GM12892 (cell line): ENCODE measurements at regions not wholly inside any gene's neighbourhood (a gene's known extent, or its start where the extent isn't known, plus 50 kb on each side); places are given as distances from the start of the nearest gene placed in this dataset.

ENCODE experiments used
- DNase-seq: peaks from one replicate; pipeline ENCODE4 v3.0.0; 2011; ENCODE audit not compliant: insufficient read length
- FAIRE-seq: peaks from 2 replicates; lab custom pipeline; 2011; peaks lifted over from hg19 to GRCh38; lab: Jason Lieb, UNC
- POLR2A ChIP-seq: IDR thresholded peaks from 2 replicates; pipeline ENCODE4 v1.6.1; 2011; ENCODE audit warnings: low read depth, low read length, control low read depth
- POLR2AphosphoS5 ChIP-seq: IDR thresholded peaks from 2 replicates; pipeline ENCODE4 v1.6.1; 2011; ENCODE audit warnings: low read depth, low read length, control low read depth
- TAF1 ChIP-seq: IDR thresholded peaks from 2 replicates; pipeline ENCODE4 v1.6.1; 2011; ENCODE audit warnings: low read depth, mild to moderate bottlenecking, control low read depth, low read length, borderline replicate concordance

DNA sequence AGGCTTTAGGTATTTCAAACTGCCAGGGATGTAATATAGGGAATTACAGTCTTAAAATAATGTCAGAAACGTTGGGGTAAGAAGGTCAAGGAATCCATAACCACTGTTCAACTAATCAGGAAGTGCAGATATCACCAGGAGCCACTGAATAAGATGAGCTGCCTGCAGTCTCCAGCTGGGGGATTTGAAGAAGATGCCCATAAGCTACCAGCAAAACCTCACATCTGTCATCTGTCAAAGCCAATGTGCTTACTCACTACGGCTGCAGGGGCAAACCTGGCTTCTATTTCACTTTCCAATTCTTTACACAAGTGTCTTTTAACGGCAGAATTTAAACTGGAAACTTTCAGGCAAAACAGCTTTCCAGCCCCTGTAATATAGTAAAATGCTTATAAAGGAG, 1410.1 kb upstream of the ATXN8OS start:
- TF ChIP-seq TAF1 (no peak), POLR2A (no peak)
- DNase-seq (no peak), FAIRE-seq (no peak)

DNA sequence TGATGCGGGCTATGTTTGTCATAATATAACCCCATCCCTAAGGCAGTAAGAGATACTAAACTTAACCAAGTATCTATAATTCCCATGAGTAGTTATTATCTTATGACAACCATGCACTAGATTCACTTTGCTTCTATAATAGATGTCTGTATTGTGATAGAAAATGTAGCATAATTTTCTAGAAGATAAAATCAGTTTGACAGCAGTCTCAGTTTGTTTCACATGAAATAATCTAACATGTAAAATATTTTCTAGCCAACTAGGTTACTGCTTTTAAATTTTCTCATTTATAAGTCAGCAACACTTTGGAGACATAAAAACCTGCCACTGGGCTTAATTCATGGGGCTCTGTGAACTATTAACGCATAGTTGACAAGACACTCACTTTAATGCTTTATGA, 1410.7 kb upstream of the ATXN8OS start:
- no peak for TF ChIP-seq POLR2AphosphoS5
- TF ChIP-seq POLR2A, result no peak
- TF ChIP-seq TAF1, result no peak
- DNase-seq (no peak), FAIRE-seq (no peak)

DNA sequence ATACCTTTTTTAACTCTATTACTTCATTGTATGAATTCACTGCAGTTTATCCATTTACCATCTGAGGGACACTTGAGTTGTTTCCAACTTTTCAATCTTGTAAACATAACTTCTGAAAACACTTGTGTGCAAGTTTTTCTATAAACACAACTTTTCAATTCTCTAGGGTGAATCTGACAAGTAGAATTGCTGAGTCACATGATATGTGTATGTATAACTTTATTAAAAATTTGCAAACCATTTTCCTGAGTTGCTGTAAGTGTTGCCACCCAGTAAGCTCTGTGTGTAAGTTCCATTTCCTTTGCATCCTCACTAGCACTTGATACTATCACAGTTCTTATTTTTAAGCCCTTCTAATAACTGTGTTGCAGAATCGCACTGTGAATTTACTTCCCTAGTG, 1415.6 kb upstream of the ATXN8OS start:
- DNase-seq, result no peak

DNA sequence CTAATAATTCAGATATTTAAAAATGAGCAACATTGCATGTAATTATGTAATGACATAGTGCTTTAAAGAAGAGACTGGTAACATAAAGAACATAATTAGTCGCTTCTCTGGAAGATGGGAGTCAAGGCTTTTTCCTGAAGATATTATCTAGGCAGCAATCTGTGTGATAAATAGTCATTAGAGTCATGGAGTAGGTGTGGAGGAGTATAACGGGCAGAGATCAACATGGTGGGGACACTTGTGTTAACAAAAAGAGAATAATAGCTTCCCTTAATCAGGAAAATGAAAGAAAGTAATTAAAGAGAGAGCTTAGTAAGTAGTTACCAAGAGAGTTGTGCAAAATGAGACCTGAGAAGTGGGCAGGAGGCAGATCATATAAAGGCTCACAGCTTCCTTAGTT, 1417.1 kb upstream of the ATXN8OS start:
- no peak for FAIRE-seq
- no peak for DNase-seq
- TF ChIP-seq POLR2AphosphoS5, result no peak
- TF ChIP-seq POLR2A, result no peak
- no peak for TF ChIP-seq TAF1

More for the DNA sequence above, 1415.6 kb upstream of the ATXN8OS start:
- TF ChIP-seq POLR2AphosphoS5 (no peak), TAF1 (no peak), POLR2A (no peak)
- FAIRE-seq, result no peak

DNA sequence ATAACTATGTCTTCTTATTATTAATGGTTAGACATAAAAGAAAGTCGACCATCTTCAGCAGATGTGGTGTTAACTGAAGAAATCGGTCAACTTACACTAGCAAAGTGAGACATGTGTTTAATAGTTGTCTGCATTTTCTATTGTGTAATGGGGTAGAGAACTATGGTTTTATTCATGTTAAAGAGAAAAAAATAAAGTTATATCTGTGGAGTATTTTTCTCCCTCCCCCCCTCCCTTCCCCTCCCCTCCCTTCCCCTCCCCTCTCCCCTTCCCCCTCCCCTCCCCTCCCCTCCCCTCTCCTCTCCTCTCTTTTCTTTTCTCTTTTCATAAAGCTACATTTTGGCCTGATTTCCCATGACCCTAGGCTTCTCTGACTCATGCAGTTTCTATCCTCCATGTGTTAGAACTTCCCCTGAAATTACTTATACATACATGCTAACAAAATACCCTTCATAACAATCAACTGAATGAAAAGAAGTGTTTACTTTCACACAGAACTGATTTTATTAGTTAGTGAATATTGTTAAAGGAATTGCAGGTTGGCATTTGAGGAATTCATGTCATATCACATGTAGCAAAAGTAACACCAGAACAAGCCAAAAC, 1431.0 kb upstream of the ATXN8OS start:
- no peak for FAIRE-seq
- DNase-seq, result no peak
- TF ChIP-seq POLR2AphosphoS5, result no peak
- no peak for TF ChIP-seq POLR2A
- no peak for TF ChIP-seq TAF1

DNA sequence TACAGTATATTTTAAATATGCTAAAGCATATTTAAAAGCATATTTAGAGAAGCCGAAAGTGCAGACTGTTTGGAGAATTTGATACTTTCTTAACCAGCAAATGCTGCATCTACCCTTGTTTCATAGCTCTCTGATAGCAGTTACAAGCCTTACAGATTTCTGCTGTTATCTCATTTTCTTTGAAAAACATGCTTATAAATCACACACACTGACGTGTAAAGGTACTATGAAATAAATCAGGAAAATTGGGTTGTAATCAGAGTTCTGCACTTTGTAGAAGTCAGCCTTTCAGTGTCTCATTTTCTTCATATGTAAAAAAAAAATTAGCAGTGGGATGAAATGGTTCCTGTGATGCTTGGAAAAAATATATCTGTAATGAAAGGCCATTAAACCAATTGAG, 1432.4 kb upstream of the ATXN8OS start:
- no peak for FAIRE-seq
- TF ChIP-seq POLR2AphosphoS5, result no peak
- TF ChIP-seq POLR2A, result no peak
- TF ChIP-seq TAF1, result no peak
- DNase-seq, result no peak

DNA sequence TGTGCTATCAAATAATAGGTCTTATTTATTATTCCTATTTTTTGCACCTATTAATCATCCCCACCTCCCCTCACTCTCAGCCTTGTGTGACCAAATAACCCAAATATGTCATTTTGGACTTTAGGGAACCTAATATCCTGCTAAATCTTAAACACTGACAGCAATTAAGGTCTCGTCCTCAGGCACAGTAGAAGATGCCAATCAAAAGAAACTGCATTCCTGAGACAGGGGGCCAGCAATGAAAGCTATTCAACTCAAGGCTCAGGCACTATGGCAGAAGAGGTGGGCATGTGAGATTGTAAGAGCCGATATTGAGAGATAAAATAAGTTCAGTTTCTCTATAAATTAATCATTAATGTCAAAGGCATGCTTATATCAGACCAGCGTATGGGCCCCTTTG, 1437.7 kb upstream of the PCDH9 start:
- FAIRE-seq (no peak), DNase-seq (no peak)
- TF ChIP-seq POLR2AphosphoS5, result no peak
- no peak for TF ChIP-seq TAF1
- no peak for TF ChIP-seq POLR2A

DNA sequence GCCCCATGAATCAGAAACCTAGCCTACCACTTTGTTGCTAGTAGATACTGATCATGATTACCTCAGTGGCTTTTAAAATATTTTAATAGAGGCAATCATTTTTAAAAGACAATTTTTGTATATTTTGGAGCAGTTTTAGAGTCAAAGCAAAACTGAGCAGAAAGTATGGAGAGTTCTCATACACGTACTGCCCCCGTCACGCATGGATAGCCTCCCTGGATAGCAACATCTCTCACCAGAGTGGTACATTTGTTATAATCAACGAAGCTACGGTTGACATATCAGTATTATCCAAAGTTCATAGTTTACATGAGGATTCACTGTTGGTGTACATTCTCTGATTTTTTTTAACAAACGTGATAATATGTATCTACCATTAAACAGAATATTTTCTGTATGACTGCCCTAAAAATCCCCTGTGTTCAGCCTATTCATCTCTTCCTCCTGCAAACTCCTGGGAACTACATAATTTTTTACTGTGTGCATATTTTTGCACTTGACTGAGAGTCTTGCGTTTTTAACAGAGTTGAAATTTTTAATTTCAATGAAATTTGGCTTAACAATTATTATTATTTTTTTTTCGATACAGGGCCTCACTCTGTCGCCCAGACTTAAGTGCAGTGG, 1436.8 kb upstream of the PCDH9 start:
- TF ChIP-seq POLR2AphosphoS5 (no peak), TAF1 (no peak), POLR2A (no peak)
- DNase-seq, result no peak
- FAIRE-seq, result no peak

DNA sequence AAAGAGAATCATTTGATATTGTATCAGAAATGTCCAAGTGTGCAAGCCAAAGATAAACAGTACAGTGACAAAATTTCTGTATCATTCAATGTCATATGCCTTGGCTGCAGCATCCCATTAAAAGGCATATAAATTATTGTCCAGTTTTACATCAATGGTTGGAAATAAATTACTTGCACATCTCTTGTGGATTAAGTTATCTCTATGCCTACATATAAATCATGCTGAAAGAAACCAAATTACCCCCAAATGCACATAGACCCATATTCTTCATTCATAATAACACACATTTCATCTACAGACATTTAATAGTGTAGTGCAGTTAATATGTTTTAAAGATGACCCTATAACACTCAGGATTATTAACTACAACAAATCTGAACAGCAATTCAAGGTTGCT, 1415.7 kb upstream of the PCDH9 start:
- no peak for FAIRE-seq

DNA sequence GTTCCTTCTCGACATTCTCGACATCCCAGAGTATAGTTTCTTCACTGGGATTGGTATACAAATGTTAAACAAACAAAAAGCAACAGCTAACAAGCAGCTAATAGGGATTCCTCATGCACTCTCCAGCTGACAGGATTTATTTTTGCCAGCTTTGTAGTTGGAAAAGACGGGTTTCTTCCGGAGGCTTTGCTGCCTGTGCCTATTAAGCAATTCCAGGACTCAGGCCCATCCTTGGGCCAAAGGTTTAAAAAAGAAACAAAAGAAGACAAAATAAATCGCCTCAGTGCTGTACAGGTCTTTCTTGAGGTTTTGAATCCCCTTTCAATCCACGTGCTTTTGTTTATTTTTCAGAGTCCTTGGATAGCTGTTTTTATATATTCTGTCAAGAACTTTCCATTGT, 1414.5 kb upstream of the PCDH9 start:
- DNase-seq (no peak), FAIRE-seq (no peak)

More for the DNA sequence above, 1415.7 kb upstream of the PCDH9 start:
- no peak for TF ChIP-seq TAF1
- no peak for DNase-seq

DNA sequence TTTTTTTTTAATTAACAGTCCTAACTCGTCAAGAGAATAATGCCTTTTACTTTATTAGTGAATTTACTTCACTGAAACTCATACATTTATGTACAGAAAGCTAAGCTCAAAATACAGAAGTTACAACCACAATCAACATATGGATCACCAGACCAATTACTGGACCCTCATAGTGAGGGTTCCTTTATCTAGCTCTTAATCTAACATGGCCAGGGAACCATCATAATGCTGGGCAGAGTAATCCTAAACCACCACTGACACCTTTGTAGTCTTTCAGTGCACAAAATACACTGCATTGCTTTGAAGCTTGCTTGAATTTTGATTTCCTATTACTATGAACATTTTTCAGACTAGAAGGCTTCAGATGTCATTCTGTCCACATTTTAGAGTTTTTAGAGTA, 1406.6 kb upstream of the PCDH9 start:
- DNase-seq, result no peak

More for the DNA sequence above, 1414.5 kb upstream of the PCDH9 start:
- no peak for TF ChIP-seq POLR2AphosphoS5
- TF ChIP-seq TAF1, result no peak
- TF ChIP-seq POLR2A, result no peak

DNA sequence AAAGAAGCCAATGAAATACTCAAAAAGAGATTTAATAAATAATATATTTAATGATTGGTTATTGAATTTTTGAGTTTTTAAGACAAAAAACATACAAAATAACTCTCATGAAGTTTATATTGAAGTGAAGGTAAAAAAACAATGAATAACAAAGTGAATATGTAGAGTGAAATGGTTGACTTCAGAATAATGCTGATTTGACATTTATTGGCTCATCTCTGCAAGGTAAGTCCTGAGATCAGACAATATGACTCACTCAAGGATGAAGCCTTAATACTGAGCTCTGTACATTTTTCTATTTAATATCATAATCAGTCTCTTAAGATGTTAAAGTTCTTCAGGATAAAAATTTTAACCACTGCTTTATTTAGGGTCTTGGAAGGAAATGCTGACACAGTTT, 1398.9 kb upstream of the PCDH9 start:
- DNase-seq (no peak), FAIRE-seq (no peak)
- TF ChIP-seq POLR2A, result no peak

More for the DNA sequence above, 1406.6 kb upstream of the PCDH9 start:
- no peak for FAIRE-seq
- TF ChIP-seq POLR2AphosphoS5 (no peak), TAF1 (no peak), POLR2A (no peak)
